IMR-90 (cell line): ENCODE measurements at regions not wholly inside any gene's neighbourhood (a gene's known extent, or its start where the extent isn't known, plus 50 kb on each side); places are given as distances from the start of the nearest gene placed in this dataset.

ENCODE experiments used
- ATAC-seq: fragments of 200-7000 bp; cut with Tn5 transposase; 2 replicates; pipeline ENCODE4 v1.9.1; 2020; ENCODE audit warnings: low read depth, mild to moderate bottlenecking, moderate library complexity
- BruUV-seq: library from RNA; stranded (reverse); fragments of 400-500 nt; replicated peaks from 2 replicates; lab custom pipeline; 2021; lab: Mats Ljungman, UMichigan
- CTCF ChIA-PET: fragments of 300-600 bp; formaldehyde crosslinking; extraction: SDS; loops from one replicate; lab custom pipeline; 2021; ENCODE audit warnings: antibody characterized with exemption; lab: Yijun Ruan, JAX
- POLR2A ChIA-PET: fragments of 300-600 bp; sonication (Branson Sonifier 250); formaldehyde crosslinking; loops from one replicate; lab custom pipeline; 2022; ENCODE audit warnings: antibody characterized with exemption; ENCODE audit not compliant: unreplicated experiment; lab: Charles Lee
- DNase-seq: peaks from one replicate; pipeline ENCODE4 v3.0.0; 2013
- H2AFZ ChIP-seq: replicated peaks from 2 replicates; pipeline ENCODE3; 2013; ENCODE audit warnings: low read length, mild to moderate bottlenecking; ENCODE audit not compliant: poor library complexity
- H2AK5ac ChIP-seq: 2 replicates; pipeline ENCODE4 v1.6.1; 2013; ENCODE audit warnings: low read depth, low read length, inconsistent platforms
- H2AK9ac ChIP-seq: replicated peaks from 2 replicates; pipeline ENCODE3; 2013; ENCODE audit warnings: mild to moderate bottlenecking, low read depth, low read length, moderate library complexity; ENCODE audit not compliant: poor library complexity
- H2BK120ac ChIP-seq: 2 replicates; pipeline ENCODE4 v1.6.1; 2013; ENCODE audit warnings: low read depth, low read length, inconsistent platforms
- H2BK15ac ChIP-seq: 3 replicates; pipeline ENCODE4 v1.6.1; 2013; ENCODE audit warnings: low read depth, low read length, inconsistent platforms
- H2BK20ac ChIP-seq: 2 replicates; pipeline ENCODE4 v1.6.1; 2013; ENCODE audit warnings: low read depth, mild to moderate bottlenecking, inconsistent platforms, low read length, moderate library complexity
- H2BK5ac ChIP-seq: 2 replicates; pipeline ENCODE4 v1.6.1; 2013; ENCODE audit warnings: mild to moderate bottlenecking, low read depth, low read length, inconsistent platforms; ENCODE audit not compliant: poor library complexity, severe bottlenecking
- H3K14ac ChIP-seq: replicated peaks from 2 replicates; pipeline ENCODE4 v1.6.1; 2013; ENCODE audit warnings: low read depth, low read length, inconsistent platforms
- H3K18ac ChIP-seq: 2 replicates; pipeline ENCODE4 v1.6.1; 2013; ENCODE audit warnings: low read depth, low read length, control low read depth
- H3K23ac ChIP-seq: 2 replicates; pipeline ENCODE4 v1.6.1; 2013; ENCODE audit warnings: low read depth, low read length, inconsistent platforms
- H3K27ac ChIP-seq: 2 replicates; pipeline ENCODE4 v1.5.1; 2013; ENCODE audit warnings: mild to moderate bottlenecking, control low read depth, low read length; ENCODE audit not compliant: insufficient read depth
- H3K27me3 ChIP-seq: 2 replicates; pipeline ENCODE4 v1.6.1; 2013; ENCODE audit warnings: low read length; ENCODE audit not compliant: control insufficient read depth, insufficient read depth
- H3K36me3 ChIP-seq: 2 replicates; pipeline ENCODE4 v1.6.1; 2013; ENCODE audit warnings: low read length, mixed read lengths; ENCODE audit not compliant: control insufficient read depth, insufficient read depth
- H3K4ac ChIP-seq: 2 replicates; pipeline ENCODE4 v1.6.1; 2013; ENCODE audit warnings: low read depth, low read length, inconsistent platforms
- H3K4me1 ChIP-seq: 2 replicates; pipeline ENCODE4 v1.6.1; 2013; ENCODE audit warnings: low read length, mixed read lengths; ENCODE audit not compliant: control insufficient read depth, insufficient read depth
- H3K4me2 ChIP-seq: 2 replicates; pipeline ENCODE4 v1.6.1; 2013; ENCODE audit warnings: low read depth, mild to moderate bottlenecking, control low read depth, low read length, moderate library complexity
- H3K4me3 ChIP-seq: 2 replicates; pipeline ENCODE4 v1.5.1; 2013; ENCODE audit warnings: low read depth, mild to moderate bottlenecking, control low read depth, low read length, moderate library complexity; ENCODE audit not compliant: insufficient read depth
- H3K56ac ChIP-seq: 2 replicates; pipeline ENCODE4 v1.6.1; 2013; ENCODE audit warnings: low read length, inconsistent platforms; ENCODE audit not compliant: insufficient read depth; ENCODE audit errors: extremely low read depth
- H3K79me1 ChIP-seq, 2 experiments: 2 replicates each; pipeline ENCODE4 v1.6.1; 2013; ENCODE audit warnings: low read length in 2 of 2, inconsistent platforms in 1 of 2, low read depth in 1 of 2
- H3K9ac ChIP-seq: 2 replicates; pipeline ENCODE4 v1.6.1; 2013; ENCODE audit warnings: low read depth, low read length, control low read depth
- H3K9me1 ChIP-seq: 2 replicates; pipeline ENCODE4 v1.6.1; 2013; ENCODE audit warnings: low read length, inconsistent platforms; ENCODE audit not compliant: insufficient read depth
- H3K9me3 ChIP-seq: 2 replicates; pipeline ENCODE4 v1.6.1; 2013; ENCODE audit warnings: low read length; ENCODE audit not compliant: control insufficient read depth, insufficient read depth
- H4K20me1 ChIP-seq: 2 replicates; pipeline ENCODE4 v1.6.1; 2013; ENCODE audit warnings: low read length, inconsistent platforms; ENCODE audit not compliant: insufficient read depth
- H4K5ac ChIP-seq: 2 replicates; pipeline ENCODE4 v1.6.1; 2013; ENCODE audit warnings: mild to moderate bottlenecking, low read depth, low read length, control low read depth
- H4K8ac ChIP-seq, 2 experiments: 2 replicates each; pipeline ENCODE4 v1.6.1; 2013; ENCODE audit warnings: low read depth in 2 of 2, low read length in 2 of 2, control low read depth in 1 of 2, inconsistent platforms in 1 of 2
- H4K91ac ChIP-seq: 2 replicates; pipeline ENCODE4 v1.6.1; 2013; ENCODE audit warnings: low read depth, low read length, inconsistent platforms; ENCODE audit not compliant: insufficient read depth
- BHLHE40 ChIP-seq: fragments of 150-350 bp; IDR thresholded peaks from 2 replicates; pipeline ENCODE4 v1.6.1; 2016; ENCODE audit warnings: mild to moderate bottlenecking, low read depth, low read length
- CEBPB ChIP-seq: IDR thresholded peaks from 2 replicates; pipeline ENCODE4 v1.6.1; 2012; ENCODE audit warnings: low read depth, low read length, improper control_type of control experiment
- CHD1 ChIP-seq: IDR thresholded peaks from 2 replicates; pipeline ENCODE4 v1.6.1; 2012; ENCODE audit warnings: low read depth, low read length, improper control_type of control experiment
- FOS ChIP-seq: fragments of 150-350 bp; IDR thresholded peaks from 2 replicates; pipeline ENCODE4 v1.6.1; 2016; ENCODE audit warnings: low read depth, low read length
- MAFK ChIP-seq: IDR thresholded peaks from 2 replicates; pipeline ENCODE4 v1.6.1; 2012; ENCODE audit warnings: low read depth, low read length, improper control_type of control experiment
- MAZ ChIP-seq: IDR thresholded peaks from 2 replicates; pipeline ENCODE4 v1.6.1; 2012; ENCODE audit warnings: low read depth, mild to moderate bottlenecking, low read length, improper control_type of control experiment, moderate library complexity, borderline replicate concordance
- MXI1 ChIP-seq: IDR thresholded peaks from 2 replicates; pipeline ENCODE4 v1.6.1; 2012; ENCODE audit warnings: low read depth, mild to moderate bottlenecking, low read length, moderate library complexity, borderline replicate concordance
- NFE2L2 ChIP-seq: fragments of 150-350 bp; IDR thresholded peaks from 2 replicates; pipeline ENCODE4 v1.6.1; 2016; ENCODE audit warnings: low read depth, mild to moderate bottlenecking, low read length
- POLR2A ChIP-seq: IDR thresholded peaks from 2 replicates; pipeline ENCODE4 v1.6.1; 2012; ENCODE audit warnings: mild to moderate bottlenecking, low read depth, low read length
- RAD21 ChIP-seq: IDR thresholded peaks from 2 replicates; pipeline ENCODE4 v1.6.1; 2012; ENCODE audit warnings: low read length, improper control_type of control experiment
- RCOR1 ChIP-seq: IDR thresholded peaks from 2 replicates; pipeline ENCODE4 v1.6.1; 2012; ENCODE audit warnings: mild to moderate bottlenecking, low read length, improper control_type of control experiment; ENCODE audit not compliant: insufficient replicate concordance
- RFX5 ChIP-seq: IDR thresholded peaks from 2 replicates; pipeline ENCODE4 v1.8.0; 2012; ENCODE audit warnings: low read depth, mild to moderate bottlenecking, low read length, moderate library complexity
- SMC3 ChIP-seq: fragments of 150-350 bp; IDR thresholded peaks from 2 replicates; pipeline ENCODE4 v1.6.1; 2016; ENCODE audit warnings: low read depth, mild to moderate bottlenecking, antibody characterized with exemption, low read length, moderate library complexity
- WGBS, 2 experiments: methylation state at CpG; one replicate each; pipeline versions ENCODE4 v1.1.5 to v1.1.7; 2013; ENCODE audit warnings: missing lambda C conversion rate in 2 of 2; ENCODE audit not compliant: insufficient read length in 1 of 2; ENCODE audit errors: extremely low coverage in 2 of 2; 5-methylcytosine and 5-hydroxymethylcytosine counted together
- dilution Hi-C: fragments of 300-500 bp; cut with HindIII; formaldehyde crosslinking; loops from one replicate; pipeline ENCODE4 v1.14.3; 2018; ENCODE audit warnings: low sequenced_read_pairs; ENCODE audit not compliant: unreplicated experiment
- in situ Hi-C: fragments of 300-500 bp; cut with MboI; formaldehyde crosslinking; loops from 3 replicates; pipeline ENCODE4 v1.14.3; 2019; ENCODE audit warnings: low sequenced_read_pairs, inconsistent platforms, mixed read lengths
- intact Hi-C: fragments of 100-400 bp; cut with micrococcal nuclease; formaldehyde crosslinking; loops from 2 replicates; pipeline ENCODE4 v1.10.0; 2022
- TF ChIP-seq, protein P1 (sequence below): fragments of 150-350 bp; IDR thresholded peaks from 2 replicates; pipeline ENCODE4 v1.6.1; 2017; ENCODE audit warnings: mild to moderate bottlenecking, antibody characterized with exemption, low read length, low read depth
- TF ChIP-seq, protein P2 (sequence below): conservative IDR thresholded peaks from 2 replicates; pipeline ENCODE4 v1.5.1; 2012; ENCODE audit warnings: mild to moderate bottlenecking, low read depth, low read length, improper control_type of control experiment
- TF ChIP-seq, protein P3 (sequence below): fragments of 150-350 bp; IDR thresholded peaks from 2 replicates; pipeline ENCODE4 v1.6.1; 2016; ENCODE audit warnings: low read depth, mild to moderate bottlenecking, low read length, moderate library complexity, borderline replicate concordance

DNA sequence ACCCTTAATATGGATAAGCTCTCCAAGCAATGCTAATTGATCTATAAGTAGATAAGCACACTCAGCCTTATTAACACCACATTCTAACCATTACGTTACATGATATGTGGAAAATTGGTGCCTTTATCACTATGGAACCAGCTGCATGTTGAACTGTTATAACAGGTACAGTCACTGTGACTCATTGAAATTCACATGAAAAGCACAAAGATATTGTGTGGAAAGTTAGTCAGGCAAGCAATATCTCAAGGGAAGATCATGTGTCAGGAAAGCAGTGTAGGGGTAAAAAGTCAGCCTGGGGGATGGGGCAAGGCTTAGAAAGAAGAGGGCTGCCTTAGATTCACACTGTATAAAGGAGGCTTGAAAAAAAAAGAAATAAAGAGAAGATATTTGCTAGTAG is 313.7 kb upstream of the SMIM31 start:
- Histone ChIP-seq H3K79me1 (no peaks in the 10 kb centered on the region), H3K23ac (no peak overlapping the region), H2BK5ac (no peak overlapping the region), H3K9me1 (no peaks in the 10 kb centered on the region), H3K9me3 (peaks cover 4% of the 10 kb centered on the region), H3K27ac (no peak overlapping the region), H2BK120ac (no peak overlapping the region), H4K91ac (no peak overlapping the region), H3K56ac (no peak overlapping the region), H3K9ac (no peak overlapping the region), H3K4ac (no peak overlapping the region), H2BK15ac (no peak overlapping the region), H3K27me3 (no peaks in the 10 kb centered on the region), H2BK20ac (no peak overlapping the region), H3K18ac (no peak overlapping the region), H3K4me2 (no peak overlapping the region), H3K36me3 (no peaks in the 10 kb centered on the region), H2AFZ (no peak overlapping the region), H4K20me1 (no peaks in the 10 kb centered on the region), H2AK5ac (no peak overlapping the region), H3K14ac (no peak overlapping the region), H3K4me1 (no peaks in the 10 kb centered on the region), H3K4me3 (no peak overlapping the region), H4K5ac (no peak overlapping the region), H2AK9ac (no peak overlapping the region), H4K8ac (no peak overlapping the region)
- in situ Hi-C loops (no loop called here), dilution Hi-C loops (no loop called here), intact Hi-C loops (no loop called here)
- no TSS peak for BruUV-seq
- DNase-seq (peak; percentile 21), ATAC-seq (no peak)
- WGBS, 2 experiments: no CpG with 5 or more reads among the region's 1 CpG
- ChIA-PET POLR2A (no interaction called here), CTCF (no interaction called here)
- TF ChIP-seq RFX5 (no peak), FOS (no peak), BHLHE40 (no peak), RCOR1 (no peak), CEBPB (no peak), SMC3 (no peak), POLR2A (no peak), MXI1 (no peak), NFE2L2 (no peak), MAFK (no peak), MAZ (no peak), RAD21 (no peak), CHD1 (no peak)
- TF ChIP-seq, protein P1, sequence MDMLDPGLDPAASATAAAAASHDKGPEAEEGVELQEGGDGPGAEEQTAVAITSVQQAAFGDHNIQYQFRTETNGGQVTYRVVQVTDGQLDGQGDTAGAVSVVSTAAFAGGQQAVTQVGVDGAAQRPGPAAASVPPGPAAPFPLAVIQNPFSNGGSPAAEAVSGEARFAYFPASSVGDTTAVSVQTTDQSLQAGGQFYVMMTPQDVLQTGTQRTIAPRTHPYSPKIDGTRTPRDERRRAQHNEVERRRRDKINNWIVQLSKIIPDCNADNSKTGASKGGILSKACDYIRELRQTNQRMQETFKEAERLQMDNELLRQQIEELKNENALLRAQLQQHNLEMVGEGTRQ: no peak
- TF ChIP-seq, protein P2, sequence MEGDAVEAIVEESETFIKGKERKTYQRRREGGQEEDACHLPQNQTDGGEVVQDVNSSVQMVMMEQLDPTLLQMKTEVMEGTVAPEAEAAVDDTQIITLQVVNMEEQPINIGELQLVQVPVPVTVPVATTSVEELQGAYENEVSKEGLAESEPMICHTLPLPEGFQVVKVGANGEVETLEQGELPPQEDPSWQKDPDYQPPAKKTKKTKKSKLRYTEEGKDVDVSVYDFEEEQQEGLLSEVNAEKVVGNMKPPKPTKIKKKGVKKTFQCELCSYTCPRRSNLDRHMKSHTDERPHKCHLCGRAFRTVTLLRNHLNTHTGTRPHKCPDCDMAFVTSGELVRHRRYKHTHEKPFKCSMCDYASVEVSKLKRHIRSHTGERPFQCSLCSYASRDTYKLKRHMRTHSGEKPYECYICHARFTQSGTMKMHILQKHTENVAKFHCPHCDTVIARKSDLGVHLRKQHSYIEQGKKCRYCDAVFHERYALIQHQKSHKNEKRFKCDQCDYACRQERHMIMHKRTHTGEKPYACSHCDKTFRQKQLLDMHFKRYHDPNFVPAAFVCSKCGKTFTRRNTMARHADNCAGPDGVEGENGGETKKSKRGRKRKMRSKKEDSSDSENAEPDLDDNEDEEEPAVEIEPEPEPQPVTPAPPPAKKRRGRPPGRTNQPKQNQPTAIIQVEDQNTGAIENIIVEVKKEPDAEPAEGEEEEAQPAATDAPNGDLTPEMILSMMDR: no peak
- TF ChIP-seq, protein P3, sequence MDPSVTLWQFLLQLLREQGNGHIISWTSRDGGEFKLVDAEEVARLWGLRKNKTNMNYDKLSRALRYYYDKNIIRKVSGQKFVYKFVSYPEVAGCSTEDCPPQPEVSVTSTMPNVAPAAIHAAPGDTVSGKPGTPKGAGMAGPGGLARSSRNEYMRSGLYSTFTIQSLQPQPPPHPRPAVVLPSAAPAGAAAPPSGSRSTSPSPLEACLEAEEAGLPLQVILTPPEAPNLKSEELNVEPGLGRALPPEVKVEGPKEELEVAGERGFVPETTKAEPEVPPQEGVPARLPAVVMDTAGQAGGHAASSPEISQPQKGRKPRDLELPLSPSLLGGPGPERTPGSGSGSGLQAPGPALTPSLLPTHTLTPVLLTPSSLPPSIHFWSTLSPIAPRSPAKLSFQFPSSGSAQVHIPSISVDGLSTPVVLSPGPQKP: no peak
